ENCODE measurements at regions not wholly inside any gene's neighbourhood (a gene's known extent, or its start where the extent isn't known, plus 50 kb on each side); places are given as distances from the start of the nearest gene placed in this dataset.

- Mint-ChIP-seq H3K9me3 (no peaks in the 10 kb centered on the region), H3K36me3 (peaks cover 0 to 17% (median 0%) of the 10 kb centered on the region in 3 donors), H3K4me3 (no peak overlapping the region), H3K4me1 (peaks cover 0 to 13% (median 0%) of the 10 kb centered on the region in 3 donors), H3K27ac (no peak overlapping the region), H3K27me3 (no peaks in the 10 kb centered on the region)
- ChIA-PET POLR2A (no interaction called here), CTCF (no interaction called here)
- no peak for DNase-seq
- no peaks in the 10 kb centered on the region for H3K4me1 ChIP-seq (ENCODE audit: insufficient read depth, low read length)
- no peak overlapping the region for H3K4me3 ChIP-seq (ENCODE audit: low read length)
- H3K27me3 ChIP-seq (ENCODE audit: insufficient read depth, low read length, poor library complexity, severe bottlenecking), result no peaks in the 10 kb centered on the region
- no peaks in the 10 kb centered on the region for H3K36me3 ChIP-seq (ENCODE audit: insufficient read depth, low read length)
- no peaks in the 10 kb centered on the region for H3K9me3 ChIP-seq (ENCODE audit: low read length)
- H3K27ac ChIP-seq (ENCODE audit: low read depth, low read length), result no peak overlapping the region
Measured at GRCh38 chr10:60611291-60611747, 167.0 kb upstream of the CDK1 start.

DNA sequence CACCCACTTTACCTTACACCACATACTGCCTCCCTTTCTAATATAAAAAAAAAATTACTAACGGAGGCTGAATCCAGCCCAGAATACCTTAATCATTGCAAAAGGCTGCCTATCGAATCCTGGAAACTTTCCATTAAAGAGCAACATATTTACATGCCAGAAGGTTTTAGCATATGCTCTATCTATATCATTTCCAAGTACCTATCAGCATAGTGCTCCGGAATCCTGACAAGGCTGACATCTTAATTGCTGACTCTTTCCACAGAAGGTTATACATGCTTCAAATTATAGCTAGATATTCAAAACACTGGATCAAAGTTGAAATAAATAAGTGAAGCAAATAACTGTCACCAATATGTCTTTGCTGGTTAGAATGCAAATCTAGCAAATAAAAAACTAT lies 170.9 kb upstream of the CDK1 start:
- H3K27ac Mint-ChIP-seq, result peak overlapping the region in 1 of 8 donors; percentile 21
- H3K27me3 Mint-ChIP-seq, result no peaks in the 10 kb centered on the region
- CTCF ChIA-PET, result interaction anchor here (1.7 kb wide), 1 partner anchor 39 kb away, joined by 4 read pairs; no protein-coding TSS in a partner anchor
- no peaks in the 10 kb centered on the region for H3K4me1 ChIP-seq (ENCODE audit: insufficient read depth, low read length)
- no peaks in the 10 kb centered on the region for H3K9me3 Mint-ChIP-seq
- peaks cover 0 to 14% (median 0%) of the 10 kb centered on the region in 3 donors for H3K4me1 Mint-ChIP-seq
- no peak overlapping the region for H3K27ac ChIP-seq (ENCODE audit: low read depth, low read length)
- H3K36me3 Mint-ChIP-seq, result peaks cover 0 to 10% (median 0%) of the 10 kb centered on the region in 3 donors
- POLR2A ChIA-PET, result no interaction called here
- no peaks in the 10 kb centered on the region for H3K36me3 ChIP-seq (ENCODE audit: insufficient read depth, low read length)
- H3K9me3 ChIP-seq (ENCODE audit: low read length), result no peaks in the 10 kb centered on the region
- no peak for DNase-seq
- H3K4me3 Mint-ChIP-seq, result no peak overlapping the region
- no peak overlapping the region for H3K4me3 ChIP-seq (ENCODE audit: low read length)
- no peaks in the 10 kb centered on the region for H3K27me3 ChIP-seq (ENCODE audit: insufficient read depth, low read length, poor library complexity, severe bottlenecking)

DNA sequence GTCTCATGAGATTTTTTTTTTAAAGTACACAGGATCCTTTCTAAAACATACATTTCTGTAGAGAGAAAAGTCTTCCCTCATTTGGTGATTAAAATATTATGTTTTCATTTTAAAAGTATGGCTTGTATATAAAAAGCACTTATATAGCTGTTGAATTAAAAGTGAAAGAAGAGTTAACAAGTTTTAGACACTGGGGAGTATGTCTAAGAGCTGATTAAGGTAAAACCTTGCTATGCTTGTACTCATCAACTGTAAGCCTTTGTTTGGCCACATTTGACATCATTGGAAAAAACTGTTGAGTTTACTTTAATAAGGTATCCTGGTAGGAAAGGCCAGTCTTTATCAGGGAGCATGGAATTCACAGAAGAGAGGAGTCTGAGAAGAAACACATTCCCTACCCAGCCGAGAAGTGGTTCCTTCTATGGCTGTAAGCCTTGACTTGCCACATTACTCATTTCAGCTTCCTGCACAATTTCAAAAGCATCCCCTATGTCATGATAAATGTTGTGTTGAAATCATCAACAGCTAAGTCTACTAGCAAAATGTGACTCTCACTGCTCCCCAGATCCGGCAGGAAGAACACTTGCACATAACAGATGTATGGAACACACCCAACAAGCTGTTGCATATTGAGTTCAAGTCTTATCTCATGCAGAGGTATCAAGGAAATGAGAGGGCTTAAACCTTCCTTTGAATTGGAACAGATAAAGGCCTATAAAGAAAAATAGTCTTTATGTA lies 171.8 kb upstream of the CDK1 start:
- Mint-ChIP-seq H3K4me3 (no peak overlapping the region), H3K4me1 (peaks cover 0 to 7% (median 0%) of the 10 kb centered on the region in 3 donors), H3K9me3 (no peaks in the 10 kb centered on the region), H3K27me3 (no peaks in the 10 kb centered on the region), H3K27ac (peak overlapping the region in 2 of 8 donors; percentile 35 to 81), H3K36me3 (peaks cover 0 to 6% (median 0%) of the 10 kb centered on the region in 3 donors)
- ChIA-PET POLR2A (no interaction called here), CTCF (no interaction called here)
- H3K4me3 ChIP-seq (ENCODE audit: low read length), result no peak overlapping the region
- H3K4me1 ChIP-seq (ENCODE audit: insufficient read depth, low read length), result no peaks in the 10 kb centered on the region
- no peak overlapping the region for H3K27ac ChIP-seq (ENCODE audit: low read depth, low read length)
- H3K36me3 ChIP-seq (ENCODE audit: insufficient read depth, low read length), result no peaks in the 10 kb centered on the region
- no peaks in the 10 kb centered on the region for H3K27me3 ChIP-seq (ENCODE audit: insufficient read depth, low read length, poor library complexity, severe bottlenecking)
- no peaks in the 10 kb centered on the region for H3K9me3 ChIP-seq (ENCODE audit: low read length)
- DNase-seq, result no peak

DNA sequence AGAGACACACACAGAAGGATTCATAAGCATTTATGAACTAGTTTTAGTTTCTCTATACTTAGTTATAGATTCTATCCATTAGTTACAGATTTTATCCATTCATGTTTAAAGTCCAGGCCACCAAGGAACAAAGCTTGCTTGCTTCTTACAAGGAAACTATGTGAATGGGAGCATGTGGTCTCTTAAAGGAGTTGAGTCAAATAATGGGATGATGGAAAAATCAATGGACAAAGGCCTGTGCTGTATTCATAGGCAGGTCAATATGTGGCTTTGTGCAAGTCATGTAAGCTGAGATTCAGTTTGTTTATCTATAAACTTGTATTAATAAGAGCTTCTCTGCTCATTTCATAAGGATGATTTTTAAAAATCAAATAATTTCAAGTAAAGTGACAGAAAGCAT lies 172.8 kb upstream of the CDK1 start:
- no peak overlapping the region for H3K4me3 Mint-ChIP-seq
- ChIA-PET CTCF (no interaction called here), POLR2A (no interaction called here)
- H3K4me3 ChIP-seq (ENCODE audit: low read length), result no peak overlapping the region
- no peak overlapping the region for H3K27ac ChIP-seq (ENCODE audit: low read depth, low read length)
- peaks cover 0 to 4% (median 0%) of the 10 kb centered on the region in 3 donors for H3K36me3 Mint-ChIP-seq
- H3K4me1 Mint-ChIP-seq, result peaks cover 0 to 5% (median 0%) of the 10 kb centered on the region in 3 donors
- H3K4me1 ChIP-seq (ENCODE audit: insufficient read depth, low read length), result no peaks in the 10 kb centered on the region
- no peaks in the 10 kb centered on the region for H3K9me3 ChIP-seq (ENCODE audit: low read length)
- no peaks in the 10 kb centered on the region for H3K27me3 ChIP-seq (ENCODE audit: insufficient read depth, low read length, poor library complexity, severe bottlenecking)
- no peak for DNase-seq
- no peaks in the 10 kb centered on the region for H3K9me3 Mint-ChIP-seq
- H3K27ac Mint-ChIP-seq, result no peak overlapping the region
- no peaks in the 10 kb centered on the region for H3K27me3 Mint-ChIP-seq
- H3K36me3 ChIP-seq (ENCODE audit: insufficient read depth, low read length), result no peaks in the 10 kb centered on the region

- ChIA-PET POLR2A (no interaction called here), CTCF (no interaction called here)
- no peaks in the 10 kb centered on the region for H3K27me3 Mint-ChIP-seq
Measured at GRCh38 chr10:60604342-60604741, 173.9 kb upstream of the CDK1 start.

DNA sequence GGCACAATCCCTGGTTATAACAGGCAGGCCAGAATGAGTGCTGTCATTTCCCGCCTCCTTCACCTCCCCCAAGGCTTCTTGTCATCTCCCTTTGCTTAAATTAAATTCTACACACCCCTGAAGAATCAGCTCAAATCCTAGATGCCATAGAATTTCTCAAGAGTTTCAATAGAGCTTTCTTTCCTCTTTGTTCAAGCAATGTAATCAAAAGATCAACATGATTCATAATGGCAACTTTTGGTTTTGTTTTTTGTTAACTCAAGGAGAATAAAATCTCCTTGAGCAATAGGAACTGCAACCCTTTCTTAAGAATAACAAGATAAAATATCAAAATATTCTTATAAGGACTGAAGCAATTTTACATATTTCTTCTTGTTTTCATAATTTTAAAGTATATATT lies 180.8 kb upstream of the CDK1 start:
- ChIA-PET CTCF (no interaction called here), POLR2A (no interaction called here)
- no peak overlapping the region for H3K4me3 Mint-ChIP-seq
- no peaks in the 10 kb centered on the region for H3K27me3 Mint-ChIP-seq
- Histone ChIP-seq H3K36me3 (ENCODE audit: insufficient read depth, low read length) (no peaks in the 10 kb centered on the region), H3K27me3 (ENCODE audit: insufficient read depth, low read length, poor library complexity, severe bottlenecking) (no peaks in the 10 kb centered on the region), H3K27ac (ENCODE audit: low read depth, low read length) (no peak overlapping the region), H3K4me1 (ENCODE audit: insufficient read depth, low read length) (no peaks in the 10 kb centered on the region), H3K9me3 (ENCODE audit: low read length) (no peaks in the 10 kb centered on the region), H3K4me3 (ENCODE audit: low read length) (no peak overlapping the region)
- H3K9me3 Mint-ChIP-seq, result no peaks in the 10 kb centered on the region
- no peak for DNase-seq
- peaks cover 0 to 16% (median 5%) of the 10 kb centered on the region in 3 donors for H3K4me1 Mint-ChIP-seq
- H3K27ac Mint-ChIP-seq, result peak overlapping the region in 1 of 8 donors; percentile 38
- H3K36me3 Mint-ChIP-seq, result peaks cover 0 to 6% (median 0%) of the 10 kb centered on the region in 3 donors

More at GRCh38 chr10:60604342-60604741, 173.9 kb upstream of the CDK1 start:
- H3K4me3 Mint-ChIP-seq, result no peak overlapping the region
- Histone ChIP-seq H3K9me3 (ENCODE audit: low read length) (no peaks in the 10 kb centered on the region), H3K4me1 (ENCODE audit: insufficient read depth, low read length) (no peaks in the 10 kb centered on the region), H3K36me3 (ENCODE audit: insufficient read depth, low read length) (no peaks in the 10 kb centered on the region), H3K27me3 (ENCODE audit: insufficient read depth, low read length, poor library complexity, severe bottlenecking) (no peaks in the 10 kb centered on the region), H3K4me3 (ENCODE audit: low read length) (no peak overlapping the region), H3K27ac (ENCODE audit: low read depth, low read length) (no peak overlapping the region)
- H3K4me1 Mint-ChIP-seq, result peaks cover 0 to 5% (median 0%) of the 10 kb centered on the region in 3 donors
- H3K27ac Mint-ChIP-seq, result no peak overlapping the region
- H3K36me3 Mint-ChIP-seq, result peaks cover 0 to 4% (median 0%) of the 10 kb centered on the region in 3 donors
- no peak for DNase-seq
- no peaks in the 10 kb centered on the region for H3K9me3 Mint-ChIP-seq

- H3K9me3 Mint-ChIP-seq, result no peaks in the 10 kb centered on the region
- DNase-seq, result no peak
- Histone ChIP-seq H3K27ac (ENCODE audit: low read depth, low read length) (no peak overlapping the region), H3K4me1 (ENCODE audit: insufficient read depth, low read length) (no peaks in the 10 kb centered on the region), H3K27me3 (ENCODE audit: insufficient read depth, low read length, poor library complexity, severe bottlenecking) (no peaks in the 10 kb centered on the region), H3K36me3 (ENCODE audit: insufficient read depth, low read length) (no peaks in the 10 kb centered on the region), H3K4me3 (ENCODE audit: low read length) (no peak overlapping the region), H3K9me3 (ENCODE audit: low read length) (no peaks in the 10 kb centered on the region)
- H3K27ac Mint-ChIP-seq, result no peak overlapping the region
- H3K36me3 Mint-ChIP-seq, result peaks cover 0 to 8% (median 0%) of the 10 kb centered on the region in 3 donors
- POLR2A ChIA-PET, result no interaction called here
- CTCF ChIA-PET, result no interaction called here
- no peak overlapping the region for H3K4me3 Mint-ChIP-seq
- peaks cover 0 to 16% (median 5%) of the 10 kb centered on the region in 3 donors for H3K4me1 Mint-ChIP-seq
- no peaks in the 10 kb centered on the region for H3K27me3 Mint-ChIP-seq
Measured at GRCh38 chr10:60595852-60596251, 182.4 kb upstream of the CDK1 start.

DNA sequence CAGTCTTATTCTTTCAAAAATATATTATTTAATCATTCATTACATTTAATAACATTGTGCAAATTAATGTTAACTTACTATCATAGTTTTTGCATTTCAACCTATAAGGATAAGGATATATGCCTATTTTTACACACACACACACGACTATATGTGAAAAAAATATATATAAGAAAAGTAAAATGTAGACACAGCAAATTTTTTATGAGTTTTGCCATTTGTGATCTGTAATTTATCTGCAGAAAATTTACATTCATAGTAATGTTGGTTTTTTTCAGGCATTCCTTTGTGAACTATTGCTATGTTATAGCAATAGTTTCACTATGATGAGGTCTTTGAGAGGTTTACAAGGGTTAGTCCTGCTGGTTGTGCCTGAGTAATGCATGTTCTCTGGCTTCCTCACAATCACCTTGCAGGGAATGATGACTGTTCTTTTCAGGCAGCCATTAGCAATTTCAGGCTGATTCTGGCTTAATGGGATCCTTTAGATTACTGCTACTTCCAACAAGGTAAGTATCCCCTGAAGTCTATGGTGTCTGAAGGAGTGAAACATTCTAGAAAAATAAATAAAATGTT lies 183.7 kb upstream of the CDK1 start:
- peaks cover 0 to 16% (median 5%) of the 10 kb centered on the region in 3 donors for H3K4me1 Mint-ChIP-seq
- H3K27me3 ChIP-seq (ENCODE audit: insufficient read depth, low read length, poor library complexity, severe bottlenecking), result no peaks in the 10 kb centered on the region
- H3K27me3 Mint-ChIP-seq, result no peaks in the 10 kb centered on the region
- H3K36me3 Mint-ChIP-seq, result peaks cover 0 to 8% (median 0%) of the 10 kb centered on the region in 3 donors
- H3K9me3 ChIP-seq (ENCODE audit: low read length), result no peaks in the 10 kb centered on the region
- H3K36me3 ChIP-seq (ENCODE audit: insufficient read depth, low read length), result no peaks in the 10 kb centered on the region
- no peak overlapping the region for H3K27ac ChIP-seq (ENCODE audit: low read depth, low read length)
- no peak for DNase-seq
- ChIA-PET POLR2A (interaction anchor here (0.6 kb wide), 1 partner anchor 1957 kb away, joined by 3 read pairs; no protein-coding TSS in a partner anchor), CTCF (no interaction called here)
- H3K4me3 ChIP-seq (ENCODE audit: low read length), result no peak overlapping the region
- no peak overlapping the region for H3K27ac Mint-ChIP-seq
- no peaks in the 10 kb centered on the region for H3K4me1 ChIP-seq (ENCODE audit: insufficient read depth, low read length)
- no peaks in the 10 kb centered on the region for H3K9me3 Mint-ChIP-seq
- no peak overlapping the region for H3K4me3 Mint-ChIP-seq
